ENCODE measurements at regions not wholly inside any gene's neighbourhood (a gene's known extent, or its start where the extent isn't known, plus 50 kb on each side); places are given as distances from the start of the nearest gene placed in this dataset.
A peak's percentile ranks its signal among the peaks of the same experiment; 100 is the strongest.

GRCh38 chr2:180505203-180505602 lies 475.2 kb upstream of the UBE2E3 start:
- TF ChIP-seq EZH2 (IDR thresholded peaks at IDR 0.05; ENCODE audit: insufficient read depth, poor library complexity, severe bottlenecking) (no peak), EZH2phosphoT487 (IDR thresholded peaks at IDR 0.05; ENCODE audit: insufficient read depth, low read depth) (no peak)
- Histone ChIP-seq H3K79me2 (ENCODE audit: insufficient read depth) (no peaks in the 10 kb centered on the region), H2AFZ (no peak overlapping the region), H3K9me2 (ENCODE audit: insufficient read depth) (no peaks in the 10 kb centered on the region), H3K9ac (no peak overlapping the region), H3K4me2 (ENCODE audit: unreplicated experiment) (no peak overlapping the region), H4K20me1 (ENCODE audit: insufficient read depth) (no peaks in the 10 kb centered on the region), H3K4me1 (ENCODE audit: insufficient read depth) (peaks cover 7% of the 10 kb centered on the region; the same call in 1 of the 2 replicates), H3K27me3 (replicated peaks; ENCODE audit: insufficient read depth) (no peaks in the 10 kb centered on the region), H3K27ac (no peak overlapping the region), H3K9me3 (ENCODE audit: low read depth) (no peaks in the 10 kb centered on the region), H3F3A (ENCODE audit: insufficient read depth) (peaks cover 14% of the 10 kb centered on the region; the same call in 1 of the 2 replicates), H3K4me3 (no peak overlapping the region), H3K36me3 (ENCODE audit: low read depth) (no peaks in the 10 kb centered on the region)
- in situ Hi-C loops (cut with MboI), result no loop called here
- 36 to 51% methylated on average over 1 of the region's 1 CpG for WGBS, 2 experiments (ENCODE audit: low coverage in 1 of 2, low lambda C conversion rate in 2 of 2, missing lambda C conversion rate in 2 of 2)
- peak; percentile 58 for DNase-seq

- Histone ChIP-seq H3K9me3 (ENCODE audit: low read depth) (no peaks in the 10 kb centered on the region), H3K4me2 (ENCODE audit: unreplicated experiment) (no peak overlapping the region), H3K9me2 (ENCODE audit: insufficient read depth) (no peaks in the 10 kb centered on the region), H2AFZ (no peak overlapping the region), H3K79me2 (ENCODE audit: insufficient read depth) (no peaks in the 10 kb centered on the region), H3K4me3 (no peak overlapping the region), H3K27me3 (replicated peaks; ENCODE audit: insufficient read depth) (no peaks in the 10 kb centered on the region), H3F3A (ENCODE audit: insufficient read depth) (no peaks in the 10 kb centered on the region), H3K36me3 (ENCODE audit: low read depth) (no peaks in the 10 kb centered on the region), H3K4me1 (ENCODE audit: insufficient read depth) (no peaks in the 10 kb centered on the region), H3K27ac (no peak overlapping the region), H3K9ac (no peak overlapping the region), H4K20me1 (ENCODE audit: insufficient read depth) (no peaks in the 10 kb centered on the region)
- TF ChIP-seq EZH2 (IDR thresholded peaks at IDR 0.05; ENCODE audit: insufficient read depth, poor library complexity, severe bottlenecking) (no peak), EZH2phosphoT487 (IDR thresholded peaks at IDR 0.05; ENCODE audit: insufficient read depth, low read depth) (no peak)
- WGBS, 2 experiments (ENCODE audit: low coverage in 1 of 2, low lambda C conversion rate in 2 of 2, missing lambda C conversion rate in 2 of 2), result 39 to 53% methylated on average over 1 of the region's 1 CpG
- DNase-seq, result no peak
- in situ Hi-C loops (cut with MboI), result no loop called here
These were observed 482.7 kb upstream of the UBE2E3 start for GRCh38 chr2:180497621-180498152.

GRCh38 chr2:180495606-180496005 lies 484.8 kb upstream of the UBE2E3 start:
- H3K79me2 ChIP-seq (ENCODE audit: insufficient read depth), result no peaks in the 10 kb centered on the region
- H3K4me3 ChIP-seq, result no peak overlapping the region
- no peaks in the 10 kb centered on the region for H4K20me1 ChIP-seq (ENCODE audit: insufficient read depth)
- H2AFZ ChIP-seq, result no peak overlapping the region
- H3K9me3 ChIP-seq (ENCODE audit: low read depth), result no peaks in the 10 kb centered on the region
- no peaks in the 10 kb centered on the region for H3K4me1 ChIP-seq (ENCODE audit: insufficient read depth)
- no peaks in the 10 kb centered on the region for H3F3A ChIP-seq (ENCODE audit: insufficient read depth)
- H3K9ac ChIP-seq, result no peak overlapping the region
- no peaks in the 10 kb centered on the region for H3K36me3 ChIP-seq (ENCODE audit: low read depth)
- no peaks in the 10 kb centered on the region for H3K27me3 ChIP-seq (replicated peaks; ENCODE audit: insufficient read depth)
- H3K27ac ChIP-seq, result no peak overlapping the region
- H3K9me2 ChIP-seq (ENCODE audit: insufficient read depth), result no peaks in the 10 kb centered on the region
- 47 to 58% methylated on average over 2 of the region's 2 CpGs for WGBS, 2 experiments (ENCODE audit: low coverage in 1 of 2, low lambda C conversion rate in 2 of 2, missing lambda C conversion rate in 2 of 2)
- in situ Hi-C loops (cut with MboI), result no loop called here
- no peak for TF ChIP-seq EZH2 (IDR thresholded peaks at IDR 0.05; ENCODE audit: insufficient read depth, poor library complexity, severe bottlenecking)
- H3K4me2 ChIP-seq (ENCODE audit: unreplicated experiment), result no peak overlapping the region
- peak; percentile 38 for DNase-seq

GRCh38 chr2:180494286-180494685 lies 486.1 kb upstream of the UBE2E3 start:
- H3F3A ChIP-seq (ENCODE audit: insufficient read depth), result no peaks in the 10 kb centered on the region
- no peak for DNase-seq
- no peak overlapping the region for H3K27ac ChIP-seq
- H3K36me3 ChIP-seq (ENCODE audit: low read depth), result no peaks in the 10 kb centered on the region
- in situ Hi-C loops (cut with MboI), result no loop called here
- WGBS, 2 experiments (ENCODE audit: low coverage in 1 of 2, low lambda C conversion rate in 2 of 2, missing lambda C conversion rate in 2 of 2), result 54 to 57% methylated on average over 2 of the region's 2 CpGs
- H3K9me2 ChIP-seq (ENCODE audit: insufficient read depth), result no peaks in the 10 kb centered on the region
- no peaks in the 10 kb centered on the region for H4K20me1 ChIP-seq (ENCODE audit: insufficient read depth)
- H3K4me1 ChIP-seq (ENCODE audit: insufficient read depth), result no peaks in the 10 kb centered on the region
- no peaks in the 10 kb centered on the region for H3K9me3 ChIP-seq (ENCODE audit: low read depth)
- H3K4me3 ChIP-seq, result no peak overlapping the region
- no peak overlapping the region for H3K9ac ChIP-seq
- no peak for TF ChIP-seq EZH2phosphoT487 (IDR thresholded peaks at IDR 0.05; ENCODE audit: insufficient read depth, low read depth)
- TF ChIP-seq EZH2 (IDR thresholded peaks at IDR 0.05; ENCODE audit: insufficient read depth, poor library complexity, severe bottlenecking), result no peak
- H2AFZ ChIP-seq, result no peak overlapping the region
- no peak overlapping the region for H3K4me2 ChIP-seq (ENCODE audit: unreplicated experiment)
- H3K79me2 ChIP-seq (ENCODE audit: insufficient read depth), result no peaks in the 10 kb centered on the region
- no peaks in the 10 kb centered on the region for H3K27me3 ChIP-seq (replicated peaks; ENCODE audit: insufficient read depth)

GRCh38 chr2:180482696-180483095 lies 475.6 kb upstream of the CWC22 start:
- Histone ChIP-seq H3F3A (ENCODE audit: insufficient read depth) (no peaks in the 10 kb centered on the region), H3K4me3 (no peak overlapping the region), H3K9me2 (ENCODE audit: insufficient read depth) (no peaks in the 10 kb centered on the region), H3K79me2 (ENCODE audit: insufficient read depth) (no peaks in the 10 kb centered on the region), H3K9me3 (ENCODE audit: low read depth) (no peaks in the 10 kb centered on the region), H3K36me3 (ENCODE audit: low read depth) (no peaks in the 10 kb centered on the region), H4K20me1 (ENCODE audit: insufficient read depth) (no peaks in the 10 kb centered on the region), H3K4me2 (ENCODE audit: unreplicated experiment) (no peak overlapping the region), H3K4me1 (ENCODE audit: insufficient read depth) (no peaks in the 10 kb centered on the region), H3K9ac (no peak overlapping the region), H3K27ac (no peak overlapping the region), H3K27me3 (replicated peaks; ENCODE audit: insufficient read depth) (no peaks in the 10 kb centered on the region), H2AFZ (no peak overlapping the region)
- no peak for TF ChIP-seq EZH2 (IDR thresholded peaks at IDR 0.05; ENCODE audit: insufficient read depth, poor library complexity, severe bottlenecking)
- TF ChIP-seq EZH2phosphoT487 (IDR thresholded peaks at IDR 0.05; ENCODE audit: insufficient read depth, low read depth), result no peak
- 91 to 94% methylated on average over 4 of the region's 4 CpGs for WGBS, 2 experiments (ENCODE audit: low coverage in 1 of 2, low lambda C conversion rate in 2 of 2, missing lambda C conversion rate in 2 of 2)
- in situ Hi-C loops (cut with MboI), result no loop called here
- DNase-seq, result no peak
